ENCODE measurements at regions not wholly inside any gene's neighbourhood (a gene's known extent, or its start where the extent isn't known, plus 50 kb on each side); places are given as distances from the start of the nearest gene placed in this dataset.

- H3K4me1 ChIP-seq = no peaks in the 10 kb centered on the region
- TF ChIP-seq CTCF (IDR thresholded peaks at IDR 0.05) = no peak
- TF ChIP-seq POLR2A (IDR thresholded peaks at IDR 0.05) = no peak
- WGBS, 4 donors = 71 to 84% (median 78%) methylated on average over 1 of the region's 1 CpG
- ATAC-seq (no peak), DNase-seq (no peak)
- H3K4me3 ChIP-seq = no peak overlapping the region
- no peak overlapping the region for H3K27ac ChIP-seq
- H3K36me3 ChIP-seq = no peaks in the 10 kb centered on the region
- intact Hi-C loops (cut with DNase I) = no loop called here
- no peaks in the 10 kb centered on the region for H3K27me3 ChIP-seq
- peaks cover 0 to 5% (median 0%) of the 10 kb centered on the region in 12 donors for H3K9me3 ChIP-seq
These were observed 1251.6 kb upstream of the AGA start for GRCh38 chr4:178693816-178694215.

- intact Hi-C loops (cut with DNase I) = no loop called here
- no peak for ATAC-seq
- Histone ChIP-seq H3K9me3 (peaks cover 0 to 5% (median 0%) of the 10 kb centered on the region in 12 donors), H3K4me3 (no peak overlapping the region), H3K36me3 (no peaks in the 10 kb centered on the region), H3K27ac (no peak overlapping the region), H3K4me1 (no peaks in the 10 kb centered on the region), H3K27me3 (no peaks in the 10 kb centered on the region)
- WGBS, 4 donors = 82 to 89% (median 85%) methylated on average over 3 of the region's 3 CpGs
- no peak for TF ChIP-seq CTCF (IDR thresholded peaks at IDR 0.05)
- DNase-seq = no peak
These were observed 1254.3 kb upstream of the AGA start for GRCh38 chr4:178696515-178696914.

- ATAC-seq (no peak), DNase-seq (no peak)
- intact Hi-C loops (cut with DNase I) = no loop called here
- 61 to 83% (median 74%) methylated on average over 1 of the region's 1 CpG for WGBS, 4 donors
- no peak for TF ChIP-seq POLR2A (IDR thresholded peaks at IDR 0.05)
- TF ChIP-seq CTCF (IDR thresholded peaks at IDR 0.05) = no peak
- no peak overlapping the region for H3K27ac ChIP-seq
- H3K4me1 ChIP-seq = no peaks in the 10 kb centered on the region
- no peak overlapping the region for H3K4me3 ChIP-seq
- H3K9me3 ChIP-seq = peaks cover 0 to 14% (median 0%) of the 10 kb centered on the region in 12 donors
- no peaks in the 10 kb centered on the region for H3K36me3 ChIP-seq
- H3K27me3 ChIP-seq = no peaks in the 10 kb centered on the region
These were observed 1270.2 kb upstream of the AGA start for GRCh38 chr4:178712486-178712885.

- no peak for DNase-seq
- no peak for ATAC-seq
- Histone ChIP-seq H3K27ac (no peak overlapping the region), H3K9me3 (peaks cover 0 to 3% (median 0%) of the 10 kb centered on the region in 12 donors), H3K4me1 (no peaks in the 10 kb centered on the region), H3K27me3 (no peaks in the 10 kb centered on the region), H3K4me3 (no peak overlapping the region), H3K36me3 (no peaks in the 10 kb centered on the region)
- WGBS, 4 donors = 78 to 84% (median 81%) methylated on average over 4 of the region's 4 CpGs
- TF ChIP-seq POLR2A (IDR thresholded peaks at IDR 0.05) (no peak), CTCF (IDR thresholded peaks at IDR 0.05) (no peak)
- intact Hi-C loops (cut with DNase I) = no loop called here
These were observed 1295.8 kb upstream of the AGA start for GRCh38 chr4:178738026-178738425.

Measured in heart left ventricle (tissue), 16 donors.